ENCODE measurements at regions not wholly inside any gene's neighbourhood (a gene's known extent, or its start where the extent isn't known, plus 50 kb on each side); places are given as distances from the start of the nearest gene placed in this dataset.
"Not testable (repeated sequence)": the region's sequence is repeated elsewhere in the genome, so short reads cannot be mapped to it uniquely, and the experiment has no call there.

DNA sequence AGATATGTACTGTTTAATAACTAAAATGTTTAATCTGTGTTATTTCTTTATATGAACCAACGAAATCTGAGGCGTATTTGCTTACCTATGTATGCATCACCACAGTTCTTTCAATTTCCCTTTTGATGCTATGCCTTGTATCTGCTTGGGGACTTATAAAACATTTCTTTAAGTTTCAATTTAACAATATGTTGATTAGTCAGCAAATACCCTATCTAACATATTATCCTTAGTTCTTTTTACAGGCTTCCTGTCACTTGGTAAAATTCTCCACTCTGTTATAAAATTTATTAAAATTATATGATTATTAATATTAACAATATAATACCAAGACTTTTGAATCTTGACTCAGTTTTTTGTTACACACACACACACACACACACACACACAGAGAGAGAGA is 174.3 kb downstream of the CPS1 start:
- no peak for DNase-seq (ENCODE audit: extremely low read depth, low read depth)
- TF ChIP-seq, protein P1, sequence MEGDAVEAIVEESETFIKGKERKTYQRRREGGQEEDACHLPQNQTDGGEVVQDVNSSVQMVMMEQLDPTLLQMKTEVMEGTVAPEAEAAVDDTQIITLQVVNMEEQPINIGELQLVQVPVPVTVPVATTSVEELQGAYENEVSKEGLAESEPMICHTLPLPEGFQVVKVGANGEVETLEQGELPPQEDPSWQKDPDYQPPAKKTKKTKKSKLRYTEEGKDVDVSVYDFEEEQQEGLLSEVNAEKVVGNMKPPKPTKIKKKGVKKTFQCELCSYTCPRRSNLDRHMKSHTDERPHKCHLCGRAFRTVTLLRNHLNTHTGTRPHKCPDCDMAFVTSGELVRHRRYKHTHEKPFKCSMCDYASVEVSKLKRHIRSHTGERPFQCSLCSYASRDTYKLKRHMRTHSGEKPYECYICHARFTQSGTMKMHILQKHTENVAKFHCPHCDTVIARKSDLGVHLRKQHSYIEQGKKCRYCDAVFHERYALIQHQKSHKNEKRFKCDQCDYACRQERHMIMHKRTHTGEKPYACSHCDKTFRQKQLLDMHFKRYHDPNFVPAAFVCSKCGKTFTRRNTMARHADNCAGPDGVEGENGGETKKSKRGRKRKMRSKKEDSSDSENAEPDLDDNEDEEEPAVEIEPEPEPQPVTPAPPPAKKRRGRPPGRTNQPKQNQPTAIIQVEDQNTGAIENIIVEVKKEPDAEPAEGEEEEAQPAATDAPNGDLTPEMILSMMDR (IDR thresholded peaks at IDR 0.05; ENCODE audit: low read depth, low read length): no peak

DNA sequence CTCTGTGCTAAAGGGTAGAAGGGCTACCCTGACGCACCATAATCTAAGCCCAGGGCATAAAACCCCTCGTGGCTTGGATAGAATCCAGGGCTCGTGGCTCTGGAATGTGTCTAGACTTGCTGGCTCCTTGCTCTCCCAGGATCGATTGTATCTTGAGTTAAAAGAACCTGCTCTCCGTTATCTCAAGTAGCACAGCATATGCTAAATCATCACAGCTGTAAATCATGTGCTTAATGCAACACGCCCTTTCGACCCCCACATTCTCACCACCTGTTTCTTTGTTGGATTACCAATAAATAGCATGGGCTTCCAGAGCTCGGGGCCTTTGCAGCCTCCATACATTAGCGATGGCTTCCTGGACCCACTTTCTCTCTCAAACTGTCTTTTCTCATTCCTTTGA is 190.4 kb downstream of the CPS1 start:
- not testable (repeated sequence) for DNase-seq (ENCODE audit: extremely low read depth, low read depth)

DNA sequence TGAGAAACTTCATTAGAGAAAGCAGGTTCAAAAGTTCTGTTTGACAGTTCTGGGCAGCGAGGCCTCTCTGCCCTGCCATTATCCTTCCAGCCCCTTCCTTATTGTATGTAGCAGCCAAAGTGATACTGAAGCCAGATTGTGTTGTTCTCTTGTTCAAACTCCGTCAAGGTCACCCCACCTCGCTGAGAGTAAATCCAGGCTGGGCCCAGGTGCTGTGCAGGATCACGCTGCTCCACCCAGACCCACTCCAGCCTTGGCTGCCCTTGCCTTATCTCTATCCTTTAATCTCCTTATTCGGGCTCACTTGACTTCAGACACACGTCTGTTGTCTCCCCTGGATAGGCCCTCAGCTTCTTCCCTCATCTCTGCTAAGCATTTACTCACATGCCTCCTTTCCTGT is 196.1 kb downstream of the CPS1 start:
- TF ChIP-seq, protein P1 (IDR thresholded peaks at IDR 0.05; ENCODE audit: low read depth, low read length): no peak
- no peak for DNase-seq (ENCODE audit: extremely low read depth, low read depth)

DNA sequence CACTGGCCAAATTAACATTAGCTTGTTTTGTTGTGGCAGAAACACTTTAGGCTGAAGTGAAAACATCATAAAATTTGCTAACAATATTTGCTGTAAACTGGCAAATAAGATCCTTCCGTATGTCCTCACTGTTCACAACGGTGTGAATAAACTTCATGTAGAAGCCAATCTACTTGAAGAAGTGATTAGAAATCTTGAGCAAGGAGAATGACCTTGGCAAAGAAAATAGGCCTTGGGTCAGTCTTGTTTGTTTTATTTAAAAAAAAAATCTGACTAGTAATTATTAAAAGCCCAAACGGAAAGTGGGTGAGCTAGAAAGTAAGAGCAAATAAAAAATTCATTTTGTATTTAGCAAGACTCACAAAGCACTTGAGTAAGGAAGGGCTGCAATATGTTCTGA is 197.0 kb downstream of the CPS1 start:
- TF ChIP-seq, protein P1 (IDR thresholded peaks at IDR 0.05; ENCODE audit: low read depth, low read length): no peak

DNA sequence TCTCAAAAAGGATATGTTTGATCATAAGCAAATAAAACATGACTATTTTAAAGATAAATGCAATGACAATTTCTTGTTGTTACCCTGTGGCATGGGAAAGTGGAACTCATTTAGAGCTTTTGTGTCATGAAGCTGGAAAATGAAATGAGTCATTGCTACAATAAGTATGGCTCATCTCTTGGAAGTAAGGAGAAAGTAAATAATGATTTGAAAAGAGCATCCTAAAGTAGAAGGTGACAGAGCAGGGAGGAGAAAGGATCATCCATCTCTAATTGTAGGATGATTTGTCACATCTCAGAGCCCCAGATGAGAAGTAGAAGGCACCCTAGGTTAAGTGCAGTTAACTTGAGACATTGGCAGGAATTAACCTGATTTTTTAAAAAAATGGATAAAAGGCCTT is 200.5 kb downstream of the CPS1 start:
- no peak for DNase-seq (ENCODE audit: extremely low read depth, low read depth)
- TF ChIP-seq, protein P1 (IDR thresholded peaks at IDR 0.05; ENCODE audit: low read depth, low read length): no peak

More for the DNA sequence above, 197.0 kb downstream of the CPS1 start:
- DNase-seq (ENCODE audit: extremely low read depth, low read depth): no peak

DNA sequence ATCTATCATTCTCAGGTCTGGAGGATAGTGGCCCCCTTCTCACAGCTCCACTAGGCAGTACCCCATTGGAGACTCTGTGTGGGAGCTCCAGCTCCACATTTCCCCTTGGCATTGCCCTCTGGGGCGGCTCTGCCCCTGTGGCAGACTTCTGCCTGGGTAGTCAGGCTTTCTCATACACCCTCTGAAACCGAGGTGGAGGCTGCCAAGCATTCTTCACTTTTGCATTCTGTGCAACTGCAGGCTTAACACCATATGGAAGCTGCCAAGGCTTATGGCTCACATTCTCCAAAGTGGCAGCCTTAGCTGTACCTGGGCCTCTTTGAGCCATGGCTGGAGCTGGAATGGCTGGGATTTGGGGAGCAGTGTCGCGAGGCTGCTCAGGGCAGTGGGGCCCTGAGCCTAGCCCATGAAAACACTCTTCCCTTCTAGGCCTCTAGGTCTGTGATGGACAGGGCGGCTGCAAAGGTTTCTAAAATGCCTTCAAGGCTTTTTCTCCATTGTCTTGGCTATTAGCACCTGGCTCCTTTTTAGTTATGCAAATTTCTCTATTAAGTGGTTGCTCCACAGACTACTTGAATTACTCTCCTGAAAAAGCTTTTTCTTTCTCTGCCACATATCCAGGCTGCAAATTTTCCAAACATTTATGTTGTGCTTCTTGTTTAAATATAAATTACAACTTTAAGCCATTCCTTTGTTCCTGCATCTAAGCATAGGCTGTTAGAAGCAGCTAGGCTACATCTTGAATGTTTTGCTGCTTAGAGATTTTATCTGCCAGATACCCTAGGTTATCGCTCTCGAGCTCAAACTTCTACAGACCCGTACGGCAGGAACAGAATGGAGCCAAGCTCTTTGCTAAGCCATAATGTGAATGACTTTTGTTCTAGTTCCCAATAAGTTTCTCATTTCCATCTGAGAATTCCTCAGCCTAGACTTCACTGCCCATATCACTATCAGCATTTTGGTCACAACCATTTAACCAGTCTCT is 206.5 kb downstream of the CPS1 start:
- TF ChIP-seq, protein P1 (IDR thresholded peaks at IDR 0.05; ENCODE audit: low read depth, low read length): no peak
- no peak for DNase-seq (ENCODE audit: extremely low read depth, low read depth)

DNA sequence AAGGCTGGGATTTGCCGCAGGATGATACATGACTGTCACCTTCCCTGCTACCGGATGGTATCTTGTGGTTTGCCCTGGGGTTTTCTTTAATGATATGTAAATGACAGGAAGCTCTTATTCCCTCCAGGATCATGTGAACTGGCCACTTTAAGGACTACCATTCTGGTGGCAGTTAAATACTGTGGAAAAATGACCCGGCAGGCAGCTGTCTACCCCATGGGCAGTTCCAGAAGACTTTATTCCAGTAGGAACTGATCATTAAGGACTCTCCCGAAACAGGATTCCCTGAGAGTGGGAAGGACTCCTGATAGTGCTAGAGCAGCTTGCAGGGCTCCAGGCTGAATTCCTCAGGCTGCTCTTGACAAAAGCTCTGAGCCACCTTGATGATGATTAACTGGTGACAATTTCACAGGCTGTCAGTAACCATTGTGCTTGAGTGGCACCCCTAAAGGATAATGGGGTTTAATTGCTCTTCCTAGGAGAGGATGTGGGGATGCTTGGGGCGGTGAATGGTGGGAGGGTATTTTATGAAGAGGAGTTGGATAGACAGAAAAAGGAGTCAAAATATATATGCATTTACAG is 212.0 kb downstream of the CPS1 start:
- TF ChIP-seq, protein P1 (IDR thresholded peaks at IDR 0.05; ENCODE audit: low read depth, low read length): no peak
- no peak for DNase-seq (ENCODE audit: extremely low read depth, low read depth)

Measured in AG09319 (cell line).